Thyroid gland (tissue), 4 donors: ENCODE measurements at regions not wholly inside any gene's neighbourhood (a gene's known extent, or its start where the extent isn't known, plus 50 kb on each side); places are given as distances from the start of the nearest gene placed in this dataset.

ENCODE experiments used
- POLR2A ChIP-seq, 2 donors: fragments of 450-650 bp; IDR thresholded peaks; one replicate each; pipeline ENCODE4 v1.6.1; 2017; ENCODE audit warnings: antibody characterized with exemption in 2 of 2, mild to moderate bottlenecking in 2 of 2, moderate library complexity in 1 of 2
- TF ChIP-seq, protein P1 (sequence below), 6 experiments: fragments of 200-600 bp in 3 of 6; fragments of 450-650 bp in 3 of 6; sonication (generic) in 3 of 6; IDR thresholded peaks; one replicate each; pipeline ENCODE4 v1.5.1; 2016 to 2019; ENCODE audit warnings: antibody characterized with exemption in 6 of 6, mild to moderate bottlenecking in 2 of 6, inconsistent platforms in 1 of 6, moderate library complexity in 1 of 6

DNA sequence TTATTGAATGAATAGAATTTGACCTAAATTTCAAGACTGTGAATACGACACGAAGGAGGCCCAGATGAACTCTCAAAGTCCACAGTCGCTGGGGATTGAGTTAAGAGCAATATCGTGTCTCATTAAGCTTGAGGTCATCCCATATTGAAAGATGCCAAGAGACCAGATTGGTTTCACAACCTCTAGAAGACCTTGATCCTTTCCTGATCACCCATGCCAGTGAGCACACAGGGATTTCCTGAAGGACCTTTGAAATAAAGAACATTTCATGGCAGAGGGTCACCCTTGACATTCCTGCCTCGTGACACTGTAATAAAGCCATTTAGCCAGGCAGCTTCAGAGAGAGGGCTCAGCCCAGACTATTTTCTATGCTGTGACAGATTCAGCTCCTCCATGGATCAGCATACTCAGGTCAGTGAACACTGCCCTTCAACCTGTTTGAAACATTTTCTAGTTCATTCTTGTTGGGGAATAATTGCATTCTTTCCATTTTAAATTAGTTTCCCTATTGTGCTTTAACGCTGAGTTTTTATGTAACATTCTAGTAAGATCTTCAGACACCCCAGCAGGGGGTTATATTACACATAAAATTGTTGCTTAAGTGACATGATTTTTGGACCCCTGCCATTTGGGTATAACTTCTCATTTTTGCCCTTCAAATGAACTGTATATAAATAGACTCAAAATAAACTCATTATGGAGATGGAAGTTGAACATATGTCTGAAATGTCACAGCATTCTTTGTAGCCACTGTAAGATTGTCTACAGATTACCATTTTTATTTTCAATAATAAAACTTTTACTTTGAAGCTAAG is 213.2 kb downstream of the C12orf50 start:
- TF ChIP-seq, protein P1, sequence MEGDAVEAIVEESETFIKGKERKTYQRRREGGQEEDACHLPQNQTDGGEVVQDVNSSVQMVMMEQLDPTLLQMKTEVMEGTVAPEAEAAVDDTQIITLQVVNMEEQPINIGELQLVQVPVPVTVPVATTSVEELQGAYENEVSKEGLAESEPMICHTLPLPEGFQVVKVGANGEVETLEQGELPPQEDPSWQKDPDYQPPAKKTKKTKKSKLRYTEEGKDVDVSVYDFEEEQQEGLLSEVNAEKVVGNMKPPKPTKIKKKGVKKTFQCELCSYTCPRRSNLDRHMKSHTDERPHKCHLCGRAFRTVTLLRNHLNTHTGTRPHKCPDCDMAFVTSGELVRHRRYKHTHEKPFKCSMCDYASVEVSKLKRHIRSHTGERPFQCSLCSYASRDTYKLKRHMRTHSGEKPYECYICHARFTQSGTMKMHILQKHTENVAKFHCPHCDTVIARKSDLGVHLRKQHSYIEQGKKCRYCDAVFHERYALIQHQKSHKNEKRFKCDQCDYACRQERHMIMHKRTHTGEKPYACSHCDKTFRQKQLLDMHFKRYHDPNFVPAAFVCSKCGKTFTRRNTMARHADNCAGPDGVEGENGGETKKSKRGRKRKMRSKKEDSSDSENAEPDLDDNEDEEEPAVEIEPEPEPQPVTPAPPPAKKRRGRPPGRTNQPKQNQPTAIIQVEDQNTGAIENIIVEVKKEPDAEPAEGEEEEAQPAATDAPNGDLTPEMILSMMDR (IDR thresholded peaks at IDR 0.05): no peak
- no peak for TF ChIP-seq POLR2A (IDR thresholded peaks at IDR 0.05)
